ENCODE measurements at regions not wholly inside any gene's neighbourhood (a gene's known extent, or its start where the extent isn't known, plus 50 kb on each side); places are given as distances from the start of the nearest gene placed in this dataset.
A peak's percentile ranks its signal among the peaks of the same experiment; 100 is the strongest.

- Mint-ChIP-seq H3K4me1 (ENCODE audit: unreplicated experiment) (peaks cover 30% of the 10 kb centered on the region), H3K27me3 (no peaks in the 10 kb centered on the region), H3K4me3 (no peak overlapping the region), H3K36me3 (no peaks in the 10 kb centered on the region), H3K27ac (peak overlapping the region; percentile 23), H3K9me3 (no peaks in the 10 kb centered on the region)
- TF ChIP-seq, protein P1, sequence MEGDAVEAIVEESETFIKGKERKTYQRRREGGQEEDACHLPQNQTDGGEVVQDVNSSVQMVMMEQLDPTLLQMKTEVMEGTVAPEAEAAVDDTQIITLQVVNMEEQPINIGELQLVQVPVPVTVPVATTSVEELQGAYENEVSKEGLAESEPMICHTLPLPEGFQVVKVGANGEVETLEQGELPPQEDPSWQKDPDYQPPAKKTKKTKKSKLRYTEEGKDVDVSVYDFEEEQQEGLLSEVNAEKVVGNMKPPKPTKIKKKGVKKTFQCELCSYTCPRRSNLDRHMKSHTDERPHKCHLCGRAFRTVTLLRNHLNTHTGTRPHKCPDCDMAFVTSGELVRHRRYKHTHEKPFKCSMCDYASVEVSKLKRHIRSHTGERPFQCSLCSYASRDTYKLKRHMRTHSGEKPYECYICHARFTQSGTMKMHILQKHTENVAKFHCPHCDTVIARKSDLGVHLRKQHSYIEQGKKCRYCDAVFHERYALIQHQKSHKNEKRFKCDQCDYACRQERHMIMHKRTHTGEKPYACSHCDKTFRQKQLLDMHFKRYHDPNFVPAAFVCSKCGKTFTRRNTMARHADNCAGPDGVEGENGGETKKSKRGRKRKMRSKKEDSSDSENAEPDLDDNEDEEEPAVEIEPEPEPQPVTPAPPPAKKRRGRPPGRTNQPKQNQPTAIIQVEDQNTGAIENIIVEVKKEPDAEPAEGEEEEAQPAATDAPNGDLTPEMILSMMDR (conservative IDR thresholded peaks at IDR 0.05) = no peak
- no peak for DNase-seq (ENCODE audit: extremely low spot score, unreplicated experiment)
Observed at GRCh38 chr3:107981471-107982111, 109.2 kb downstream of the CD47 start.

DNA sequence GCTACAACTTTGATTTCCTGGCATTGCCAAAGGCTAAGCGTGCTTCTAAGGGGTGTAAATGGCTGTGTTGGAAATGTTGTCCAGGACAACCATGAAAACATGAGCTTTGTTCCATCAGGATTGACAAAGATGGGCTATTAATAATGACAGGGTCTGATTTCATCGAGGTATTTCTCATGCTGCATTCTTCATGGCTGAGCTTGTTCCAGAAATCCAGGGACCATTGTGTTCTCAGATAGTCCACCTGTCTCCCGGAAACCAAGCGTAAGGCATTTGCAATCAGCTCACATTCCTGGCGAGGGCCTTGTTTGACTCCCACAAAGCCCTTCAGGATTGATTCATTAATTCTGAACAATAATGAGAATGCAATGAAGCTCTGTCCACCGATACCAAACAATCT, 111.3 kb downstream of the CD47 start:
- TF ChIP-seq, protein P1 (conservative IDR thresholded peaks at IDR 0.05) = no peak
- Mint-ChIP-seq H3K27me3 (no peaks in the 10 kb centered on the region), H3K27ac (no peak overlapping the region), H3K4me1 (ENCODE audit: unreplicated experiment) (peaks cover 25% of the 10 kb centered on the region), H3K36me3 (no peaks in the 10 kb centered on the region), H3K9me3 (no peaks in the 10 kb centered on the region), H3K4me3 (no peak overlapping the region)
- no peak for DNase-seq (ENCODE audit: extremely low spot score, unreplicated experiment)

- Mint-ChIP-seq H3K27me3 (peaks cover 1% of the 10 kb centered on the region), H3K4me3 (no peak overlapping the region), H3K27ac (no peak overlapping the region), H3K4me1 (ENCODE audit: unreplicated experiment) (peaks cover 25% of the 10 kb centered on the region), H3K9me3 (no peaks in the 10 kb centered on the region), H3K36me3 (no peaks in the 10 kb centered on the region)
- TF ChIP-seq, protein P1 (conservative IDR thresholded peaks at IDR 0.05) = no peak
- DNase-seq (ENCODE audit: extremely low spot score, unreplicated experiment) = no peak
Observed at GRCh38 chr3:107978131-107979055, 112.4 kb downstream of the CD47 start.

GRCh38 chr3:107977221-107978130, 113.4 kb downstream of the CD47 start:
- DNase-seq (ENCODE audit: extremely low spot score, unreplicated experiment) = no peak
- Mint-ChIP-seq H3K4me1 (ENCODE audit: unreplicated experiment) (peaks cover 25% of the 10 kb centered on the region), H3K9me3 (no peaks in the 10 kb centered on the region), H3K27me3 (peaks cover 2% of the 10 kb centered on the region), H3K4me3 (no peak overlapping the region), H3K36me3 (no peaks in the 10 kb centered on the region), H3K27ac (no peak overlapping the region)
- TF ChIP-seq, protein P1 (conservative IDR thresholded peaks at IDR 0.05) = no peak

GRCh38 chr3:107976202-107976800, 114.5 kb downstream of the CD47 start:
- TF ChIP-seq, protein P1 (conservative IDR thresholded peaks at IDR 0.05) = no peak
- no peak for DNase-seq (ENCODE audit: extremely low spot score, unreplicated experiment)
- Mint-ChIP-seq H3K27ac (no peak overlapping the region), H3K27me3 (peaks cover 2% of the 10 kb centered on the region), H3K9me3 (no peaks in the 10 kb centered on the region), H3K36me3 (no peaks in the 10 kb centered on the region), H3K4me1 (ENCODE audit: unreplicated experiment) (peaks cover 15% of the 10 kb centered on the region), H3K4me3 (no peak overlapping the region)
